GM10266 (cell line): ENCODE measurements at regions not wholly inside any gene's neighbourhood (a gene's known extent, or its start where the extent isn't known, plus 50 kb on each side); places are given as distances from the start of the nearest gene placed in this dataset.

ENCODE experiments used
- DNase-seq: peaks from one replicate; pipeline ENCODE4 v3.0.0; 2012; ENCODE audit errors: extremely low spot score
- CTCF ChIP-seq: IDR thresholded peaks from 2 replicates; pipeline ENCODE4 v1.5.1; 2012; ENCODE audit warnings: mild to moderate bottlenecking, low read depth; ENCODE audit not compliant: control insufficient read depth, insufficient read depth; ENCODE audit errors: missing control alignments

GRCh38 chr12:5203274-5203673, 159.6 kb downstream of the KCNA5 start:
- no peak for TF ChIP-seq CTCF
- no peak for DNase-seq

- no peak for TF ChIP-seq CTCF
- DNase-seq, result no peak
Observed at GRCh38 chr12:5203720-5204119, 160.0 kb downstream of the KCNA5 start.

- DNase-seq, result no peak
Observed at GRCh38 chr12:5204271-5204670, 160.6 kb downstream of the KCNA5 start.

GRCh38 chr12:5204831-5205230, 161.2 kb downstream of the KCNA5 start:
- TF ChIP-seq CTCF, result no peak
- no peak for DNase-seq

More at GRCh38 chr12:5204271-5204670, 160.6 kb downstream of the KCNA5 start:
- no peak for TF ChIP-seq CTCF

- DNase-seq, result no peak
- TF ChIP-seq CTCF, result no peak
Observed at GRCh38 chr12:5206401-5207175, 162.9 kb downstream of the KCNA5 start.

- no peak for TF ChIP-seq CTCF
- no peak for DNase-seq
Observed at GRCh38 chr12:5210179-5210922, 166.7 kb downstream of the KCNA5 start.

GRCh38 chr12:5210923-5211290, 167.2 kb downstream of the KCNA5 start:
- DNase-seq, result no peak

More at GRCh38 chr12:5210923-5211290, 167.2 kb downstream of the KCNA5 start:
- TF ChIP-seq CTCF, result no peak
